H1 (cell line): ENCODE measurements at regions not wholly inside any gene's neighbourhood (a gene's known extent, or its start where the extent isn't known, plus 50 kb on each side); places are given as distances from the start of the nearest gene placed in this dataset.

Source experiments
- CHD1 ChIP-seq: IDR thresholded peaks from 2 replicates; pipeline ENCODE4 v1.6.1; 2012; ENCODE audit warnings: low read depth, low read length, improper control_type of control experiment
- CTCF ChIP-seq, 3 experiments: IDR thresholded peaks; 1 replicate in 2 of 3; 2 replicates in 1 of 3; pipeline versions ENCODE4 v1.5.1 to v1.6.1; 2011; ENCODE audit warnings: low read length in 3 of 3, mild to moderate bottlenecking in 3 of 3, inconsistent platforms in 2 of 3, low read depth in 1 of 3, moderate library complexity in 1 of 3; ENCODE audit not compliant: insufficient read depth in 1 of 3; ENCODE audit errors: control extremely low read depth in 1 of 3
- EZH2 ChIP-seq: fragments of 200-600 bp; sonication (generic); IDR thresholded peaks from 2 replicates; pipeline ENCODE4 v1.7.1; 2012; ENCODE audit warnings: low read depth, mild to moderate bottlenecking, moderate library complexity, low read length, inconsistent platforms; ENCODE audit not compliant: severe bottlenecking
- FOSL1 ChIP-seq: IDR thresholded peaks from 2 replicates; pipeline ENCODE4 v1.6.1; 2011; ENCODE audit warnings: mild to moderate bottlenecking, low read depth, low read length, moderate library complexity; ENCODE audit not compliant: insufficient read depth
- JUND ChIP-seq: IDR thresholded peaks from 2 replicates; pipeline ENCODE4 v1.6.1; 2011; ENCODE audit warnings: mild to moderate bottlenecking, improper control_type of control experiment, low read length
- KDM5A ChIP-seq: fragments of 200-600 bp; IDR thresholded peaks from 2 replicates; pipeline ENCODE4 v1.7.1; 2012; ENCODE audit warnings: mild to moderate bottlenecking, low read length, inconsistent platforms, mixed read lengths
- MAX ChIP-seq: IDR thresholded peaks from 2 replicates; pipeline ENCODE4 v1.6.1; 2012; ENCODE audit warnings: inconsistent platforms
- POLR2AphosphoS5 ChIP-seq: IDR thresholded peaks from 2 replicates; pipeline ENCODE4 v1.6.1; 2011; ENCODE audit warnings: low read depth, low read length
- SP1 ChIP-seq: IDR thresholded peaks from 2 replicates; pipeline ENCODE4 v1.6.1; 2011; ENCODE audit warnings: low read depth, low read length
- USF2 ChIP-seq: IDR thresholded peaks from 2 replicates; pipeline ENCODE4 v1.6.1; 2011; ENCODE audit warnings: low read length, improper control_type of control experiment

GRCh38 chr2:226139759-226140158, 659.9 kb downstream of the IRS1 start:
- TF ChIP-seq FOSL1 (no peak), KDM5A (no peak), MAX (no peak), CTCF (IDR thresholded peaks at IDR 0.05; ENCODE audit: control extremely low read depth in 1 of 3, insufficient read depth in 1 of 3, low read depth in 1 of 3, low read length in 3 of 3) (no peak), JUND (no peak), USF2 (no peak), POLR2AphosphoS5 (no peak), CHD1 (no peak), EZH2 (no peak), SP1 (no peak)
